PC-9 (cell line): ENCODE measurements at regions not wholly inside any gene's neighbourhood (a gene's known extent, or its start where the extent isn't known, plus 50 kb on each side); places are given as distances from the start of the nearest gene placed in this dataset.

Experiments
- EZH2 ChIP-seq: fragments of 200-600 bp; sonication (generic); IDR thresholded peaks from 2 replicates; pipeline ENCODE4 v1.8.0; 2017; ENCODE audit warnings: antibody characterized with exemption, low read depth
- TF ChIP-seq, protein P1 (sequence below): fragments of 200-600 bp; sonication (generic); conservative IDR thresholded peaks from 2 replicates; pipeline ENCODE4 v1.6.1; 2017; ENCODE audit warnings: mixed run types, antibody characterized with exemption, mild to moderate bottlenecking, moderate library complexity

GRCh38 chr2:215712219-215712868 lies 276.5 kb upstream of the FN1 start:
- TF ChIP-seq EZH2: no peak
- TF ChIP-seq, protein P1, sequence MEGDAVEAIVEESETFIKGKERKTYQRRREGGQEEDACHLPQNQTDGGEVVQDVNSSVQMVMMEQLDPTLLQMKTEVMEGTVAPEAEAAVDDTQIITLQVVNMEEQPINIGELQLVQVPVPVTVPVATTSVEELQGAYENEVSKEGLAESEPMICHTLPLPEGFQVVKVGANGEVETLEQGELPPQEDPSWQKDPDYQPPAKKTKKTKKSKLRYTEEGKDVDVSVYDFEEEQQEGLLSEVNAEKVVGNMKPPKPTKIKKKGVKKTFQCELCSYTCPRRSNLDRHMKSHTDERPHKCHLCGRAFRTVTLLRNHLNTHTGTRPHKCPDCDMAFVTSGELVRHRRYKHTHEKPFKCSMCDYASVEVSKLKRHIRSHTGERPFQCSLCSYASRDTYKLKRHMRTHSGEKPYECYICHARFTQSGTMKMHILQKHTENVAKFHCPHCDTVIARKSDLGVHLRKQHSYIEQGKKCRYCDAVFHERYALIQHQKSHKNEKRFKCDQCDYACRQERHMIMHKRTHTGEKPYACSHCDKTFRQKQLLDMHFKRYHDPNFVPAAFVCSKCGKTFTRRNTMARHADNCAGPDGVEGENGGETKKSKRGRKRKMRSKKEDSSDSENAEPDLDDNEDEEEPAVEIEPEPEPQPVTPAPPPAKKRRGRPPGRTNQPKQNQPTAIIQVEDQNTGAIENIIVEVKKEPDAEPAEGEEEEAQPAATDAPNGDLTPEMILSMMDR: no peak
